ENCODE measurements at regions not wholly inside any gene's neighbourhood (a gene's known extent, or its start where the extent isn't known, plus 50 kb on each side); places are given as distances from the start of the nearest gene placed in this dataset.
"Not testable (repeated sequence)": the region's sequence is repeated elsewhere in the genome, so short reads cannot be mapped to it uniquely, and the experiment has no call there.

- FAIRE-seq (peak; percentile 69), DNase-seq (ENCODE audit: low spot score) (no peak)
Observed at GRCh38 chr22:25413620-25414019, 150.9 kb upstream of the GRK3 start.

- not testable (repeated sequence) for DNase-seq (ENCODE audit: low spot score)
- FAIRE-seq = peak; percentile 97
Observed at GRCh38 chr22:25415731-25416130, 148.7 kb upstream of the GRK3 start.

GRCh38 chr22:25417826-25418225 lies 146.6 kb upstream of the GRK3 start:
- not testable (repeated sequence) for DNase-seq (ENCODE audit: low spot score); FAIRE-seq

GRCh38 chr22:25419247-25420113 lies 145.0 kb upstream of the GRK3 start:
- DNase-seq (ENCODE audit: low spot score) = no peak
- peak; percentile 98 for FAIRE-seq

- not testable (repeated sequence) for FAIRE-seq; DNase-seq (ENCODE audit: low spot score)
Observed at GRCh38 chr22:25420114-25420441, 144.4 kb upstream of the GRK3 start.

- peak; percentile 42 for DNase-seq (ENCODE audit: low spot score)
- FAIRE-seq = peak; percentile 23
Observed at GRCh38 chr22:25420471-25420924, 144.0 kb upstream of the GRK3 start.

GRCh38 chr22:25420925-25421904 lies 143.3 kb upstream of the GRK3 start:
- peak; percentile 78 for FAIRE-seq
- DNase-seq (ENCODE audit: low spot score) = no peak

GRCh38 chr22:25426530-25427308 lies 137.8 kb upstream of the GRK3 start:
- DNase-seq (ENCODE audit: low spot score) = not testable (repeated sequence)

GRCh38 chr22:25431637-25432342 lies 132.7 kb upstream of the GRK3 start:
- FAIRE-seq = peak; percentile 99
- DNase-seq (ENCODE audit: low spot score) = not testable (repeated sequence)

More at GRCh38 chr22:25426530-25427308, 137.8 kb upstream of the GRK3 start:
- FAIRE-seq = peak; percentile 96

GRCh38 chr22:25433381-25433970 lies 131.0 kb upstream of the GRK3 start:
- not testable (repeated sequence) for DNase-seq (ENCODE audit: low spot score); FAIRE-seq

GRCh38 chr22:25437414-25438160 lies 126.9 kb upstream of the GRK3 start:
- DNase-seq (ENCODE audit: low spot score) (no peak), FAIRE-seq (peak; percentile 95)

- DNase-seq (ENCODE audit: low spot score) = no peak
- peak; percentile 55 for FAIRE-seq
Observed at GRCh38 chr22:25447067-25447685, 117.3 kb upstream of the GRK3 start.

GRCh38 chr22:25447686-25448434 lies 116.6 kb upstream of the GRK3 start:
- DNase-seq (ENCODE audit: low spot score) (peak; percentile 100), FAIRE-seq (peak; percentile 100)

GRCh38 chr22:25448435-25449051 lies 115.9 kb upstream of the GRK3 start:
- DNase-seq (ENCODE audit: low spot score) = peak; percentile 56
- FAIRE-seq = peak; percentile 97

- no peak for DNase-seq (ENCODE audit: low spot score)
- FAIRE-seq = no peak
Observed at GRCh38 chr22:25449781-25450317, 114.6 kb upstream of the GRK3 start.

GRCh38 chr22:25451480-25452114 lies 112.9 kb upstream of the GRK3 start:
- DNase-seq (ENCODE audit: low spot score) = no peak
- FAIRE-seq = peak; percentile 79
